ENCODE measurements at regions not wholly inside any gene's neighbourhood (a gene's known extent, or its start where the extent isn't known, plus 50 kb on each side); places are given as distances from the start of the nearest gene placed in this dataset.
"Not testable (repeated sequence)": the region's sequence is repeated elsewhere in the genome, so short reads cannot be mapped to it uniquely, and the experiment has no call there.

GRCh38 chr4:186982160-186982559, 258.5 kb upstream of the FAT1 start:
- no peak for DNase-seq

- DNase-seq: no peak
Measured at GRCh38 chr4:186984105-186984644, 260.5 kb upstream of the FAT1 start.

- DNase-seq: no peak
Measured at GRCh38 chr4:186999686-187000085, 276.0 kb upstream of the FAT1 start.

- no peak for DNase-seq
Measured at GRCh38 chr4:187000281-187000680, 276.6 kb upstream of the FAT1 start.

- not testable (repeated sequence) for DNase-seq
Measured at GRCh38 chr4:187002133-187002532, 278.5 kb upstream of the FAT1 start.

GRCh38 chr4:187004628-187005027, 281.0 kb upstream of the FAT1 start:
- DNase-seq: no peak

- DNase-seq: no peak
Measured at GRCh38 chr4:187006189-187006618, 282.5 kb upstream of the FAT1 start.

- DNase-seq: no peak
Measured at GRCh38 chr4:187010052-187010451, 286.4 kb upstream of the FAT1 start.

- DNase-seq: no peak
Measured at GRCh38 chr4:187016101-187016500, 292.4 kb upstream of the FAT1 start.

- DNase-seq: no peak
Measured at GRCh38 chr4:187017147-187017546, 293.5 kb upstream of the FAT1 start.

GRCh38 chr4:187019896-187020295, 296.2 kb upstream of the FAT1 start:
- DNase-seq: no peak

- DNase-seq: no peak
Measured at GRCh38 chr4:187020676-187021075, 297.0 kb upstream of the FAT1 start.

- DNase-seq: no peak
Measured at GRCh38 chr4:187021436-187022205, 298.0 kb upstream of the FAT1 start.

- DNase-seq: no peak
Measured at GRCh38 chr4:187027272-187027671, 303.6 kb upstream of the FAT1 start.

- no peak for DNase-seq
Measured at GRCh38 chr4:187042251-187042650, 318.6 kb upstream of the FAT1 start.

GRCh38 chr4:187046471-187046870, 322.8 kb upstream of the FAT1 start:
- DNase-seq: no peak

- DNase-seq: no peak
Measured at GRCh38 chr4:187059021-187059420, 335.4 kb upstream of the FAT1 start.

- DNase-seq: no peak
Measured at GRCh38 chr4:187059895-187060294, 336.2 kb upstream of the FAT1 start.

- DNase-seq: no peak
Measured at GRCh38 chr4:187060551-187060950, 336.9 kb upstream of the FAT1 start.

GRCh38 chr4:187063251-187063650, 339.6 kb upstream of the FAT1 start:
- DNase-seq: no peak

- DNase-seq: no peak
Measured at GRCh38 chr4:187064033-187064432, 340.4 kb upstream of the FAT1 start.

GRCh38 chr4:187065396-187065795, 341.7 kb upstream of the FAT1 start:
- DNase-seq: no peak

- DNase-seq: no peak
Measured at GRCh38 chr4:187065806-187066205, 342.1 kb upstream of the FAT1 start.

GRCh38 chr4:187069398-187069797, 345.7 kb upstream of the FAT1 start:
- DNase-seq: no peak

GRCh38 chr4:187070158-187070557, 346.5 kb upstream of the FAT1 start:
- DNase-seq: no peak
